NCI-H2196 treated with DMSO at 0.1 percent for 48 hours (cell line): ENCODE measurements at regions not wholly inside any gene's neighbourhood (a gene's known extent, or its start where the extent isn't known, plus 50 kb on each side); places are given as distances from the start of the nearest gene placed in this dataset.

Experiments used
- DNase-seq: peaks from one replicate; lab custom pipeline; 2025; ENCODE audit not compliant: unreplicated experiment; lab: John Stamatoyannopoulos, UW

DNA sequence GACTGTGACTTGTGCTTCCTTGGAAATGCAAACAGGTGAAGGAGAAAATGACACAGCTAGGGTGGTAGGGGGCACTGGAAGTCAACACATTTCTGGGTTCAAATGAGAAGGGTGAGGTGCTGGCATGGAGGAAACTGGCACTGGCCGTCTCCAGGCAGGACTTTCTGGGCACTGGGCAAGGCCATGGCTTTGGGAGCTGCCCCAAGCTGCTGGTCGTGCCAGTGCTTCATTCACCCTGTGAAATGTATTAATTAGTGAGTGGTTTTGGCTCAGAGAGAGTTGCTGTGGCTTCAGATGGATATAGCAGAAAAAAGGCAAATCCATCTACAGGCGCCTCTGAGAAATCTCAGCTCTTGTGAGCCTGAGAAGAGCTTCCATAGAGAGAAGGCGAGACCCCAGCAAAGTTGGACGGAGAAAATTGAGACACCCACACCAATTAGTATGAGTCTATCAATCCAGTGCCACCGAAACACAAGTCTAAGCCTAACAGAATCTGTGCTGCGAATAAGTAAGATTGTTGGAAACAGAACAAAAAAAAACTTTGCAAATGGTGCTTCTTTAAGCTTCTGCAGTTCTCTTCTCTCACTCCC lies 202.1 kb upstream of the TNP1 start:
- DNase-seq = no peak

DNA sequence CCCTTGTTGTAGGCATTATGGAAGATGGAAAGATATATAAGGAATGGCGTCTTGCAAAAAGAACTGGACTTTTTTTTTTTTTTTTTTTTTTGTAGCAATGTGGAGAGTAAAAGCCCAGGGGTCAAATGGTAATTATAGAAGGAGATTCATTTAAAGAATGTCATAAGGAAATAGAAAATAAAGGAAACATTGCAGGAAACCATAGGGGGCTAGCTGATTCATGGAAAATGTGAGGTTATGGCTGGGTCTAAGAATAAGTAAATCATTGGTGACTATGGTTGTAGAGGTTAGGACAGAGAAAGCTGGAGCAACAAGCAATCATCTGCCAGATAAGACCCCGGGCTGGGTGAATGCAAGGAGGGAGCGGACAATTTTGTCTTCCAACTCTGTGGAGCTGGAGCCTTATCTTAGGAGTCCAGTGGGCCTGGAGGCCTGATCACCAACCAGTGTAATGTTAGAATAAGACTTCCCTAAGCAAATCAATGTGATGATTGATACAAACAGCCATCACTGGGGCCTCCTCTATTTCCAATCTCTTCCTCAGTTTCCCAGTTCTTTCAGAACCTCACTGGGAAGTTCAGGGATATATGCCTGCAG lies 201.2 kb upstream of the TNP1 start:
- DNase-seq = no peak

DNA sequence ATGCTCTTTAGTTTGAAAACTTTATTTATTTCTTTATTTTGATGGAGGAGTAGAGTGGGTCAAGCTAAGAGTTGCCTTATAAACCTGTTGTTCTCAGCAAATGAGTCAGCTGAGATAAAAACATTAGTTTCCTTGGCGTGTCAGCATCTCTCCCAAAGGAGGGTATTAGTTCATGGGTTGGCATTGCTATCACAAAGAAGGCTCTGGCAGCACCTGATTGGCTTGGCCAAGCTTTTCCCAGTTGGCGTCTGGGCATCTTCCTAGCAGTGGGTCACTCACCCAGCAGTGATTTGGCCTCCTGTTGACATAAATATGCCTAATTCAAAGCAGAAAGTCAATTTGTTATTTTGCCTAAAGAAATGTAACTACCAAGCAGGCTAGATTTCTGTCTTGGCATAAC lies 200.7 kb upstream of the TNP1 start:
- DNase-seq = no peak

DNA sequence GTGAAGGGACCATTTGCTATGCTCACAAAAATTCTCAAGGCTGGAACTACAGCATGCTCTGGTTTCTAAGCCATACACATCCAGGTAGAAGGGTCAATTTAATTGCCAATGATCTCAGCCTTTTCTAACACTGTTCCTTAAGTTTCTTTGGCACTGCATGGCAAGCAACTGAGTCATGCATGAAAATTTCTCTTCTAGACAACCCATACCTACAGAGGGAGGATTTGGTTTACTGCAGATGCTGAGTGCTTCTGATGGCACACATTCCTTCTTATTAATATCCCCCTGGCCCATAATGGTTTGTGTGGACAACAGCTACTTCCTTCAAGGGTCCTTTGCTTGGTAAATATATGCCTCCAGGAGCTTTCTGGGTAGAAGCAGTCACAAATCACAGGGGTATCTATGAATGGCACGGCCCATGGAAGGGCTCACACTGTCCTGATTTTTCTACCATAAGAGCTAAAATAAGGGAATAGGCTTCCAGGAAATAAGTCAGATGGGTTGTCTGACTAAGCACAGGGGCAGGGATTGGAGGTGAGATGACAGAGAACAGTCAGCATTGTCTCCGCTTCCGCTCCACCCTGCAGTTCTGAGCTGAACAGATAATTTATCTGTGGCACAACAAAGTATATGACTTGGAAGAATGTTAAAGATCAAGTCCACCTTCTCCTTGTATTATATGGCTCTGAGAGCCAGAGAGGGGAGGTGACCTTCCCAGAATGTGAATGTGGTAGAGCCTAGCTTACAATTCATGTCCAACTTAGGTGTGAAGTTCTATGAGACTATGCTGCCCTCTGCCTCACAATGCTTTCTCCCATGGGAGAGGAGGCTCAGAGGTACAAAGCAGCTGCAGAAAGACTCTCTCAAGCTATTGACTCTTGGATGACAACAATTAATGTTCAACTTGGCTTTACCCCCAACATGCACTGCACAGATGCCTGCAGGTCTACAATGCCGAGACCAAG lies 199.2 kb upstream of the TNP1 start:
- DNase-seq = peak; percentile 13

DNA sequence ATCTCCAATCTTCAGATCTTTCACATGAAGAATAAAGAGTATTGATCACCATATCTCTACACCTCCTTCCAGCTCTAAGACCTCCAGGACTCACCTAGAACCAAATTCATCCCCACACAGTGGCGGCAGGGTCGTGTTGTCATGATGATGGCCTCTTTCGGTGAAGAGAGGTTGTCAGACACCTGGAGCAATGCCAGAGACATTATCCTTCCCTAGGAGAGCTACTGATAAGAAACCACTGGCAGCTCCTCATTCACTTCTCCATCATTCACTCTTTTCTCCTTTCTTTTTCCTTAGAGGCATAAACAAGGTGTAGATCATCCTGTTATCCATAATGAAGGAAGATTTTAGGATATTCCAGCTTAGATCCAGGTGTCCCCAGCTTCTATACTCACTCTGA lies 197.9 kb upstream of the TNP1 start:
- DNase-seq = no peak

DNA sequence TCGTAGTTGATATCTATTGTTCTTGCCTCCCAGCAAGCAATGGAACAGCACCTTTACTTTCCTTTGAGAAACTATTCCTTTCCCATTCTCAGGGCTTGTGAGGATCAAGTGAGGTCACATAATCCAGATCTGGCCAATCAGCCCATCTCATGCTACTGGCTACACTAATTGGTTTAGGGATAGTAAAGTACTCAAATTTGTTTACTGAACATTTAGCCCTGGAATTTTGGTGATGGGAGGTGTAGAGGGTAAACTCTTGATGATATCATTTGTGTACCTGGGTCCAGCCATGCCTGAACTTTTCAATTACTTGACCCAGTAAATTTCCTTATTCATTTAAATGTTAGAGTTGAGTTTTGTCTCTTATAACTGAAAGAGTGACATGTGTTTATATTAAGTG lies 195.8 kb upstream of the TNP1 start:
- no peak for DNase-seq

DNA sequence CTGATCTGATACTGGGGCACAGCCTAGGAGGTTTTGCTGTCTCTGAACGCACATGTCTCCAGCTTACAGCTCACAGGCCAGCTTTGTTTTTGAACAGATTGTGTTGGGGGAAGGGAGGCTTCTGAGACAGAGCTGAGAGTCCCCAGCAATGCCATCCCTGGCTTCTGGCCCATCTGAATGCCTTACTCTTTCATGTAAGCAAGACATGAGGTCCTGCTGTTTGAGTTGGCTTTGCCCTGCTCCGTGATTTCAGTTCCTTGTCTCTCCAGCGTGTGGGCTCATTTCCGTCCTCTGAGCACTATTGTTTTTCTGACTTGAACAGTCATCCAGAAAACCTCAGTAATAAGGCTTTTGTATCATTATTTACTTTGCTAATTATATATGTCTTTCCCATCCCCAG lies 194.9 kb upstream of the TNP1 start:
- peak; percentile 57 for DNase-seq

DNA sequence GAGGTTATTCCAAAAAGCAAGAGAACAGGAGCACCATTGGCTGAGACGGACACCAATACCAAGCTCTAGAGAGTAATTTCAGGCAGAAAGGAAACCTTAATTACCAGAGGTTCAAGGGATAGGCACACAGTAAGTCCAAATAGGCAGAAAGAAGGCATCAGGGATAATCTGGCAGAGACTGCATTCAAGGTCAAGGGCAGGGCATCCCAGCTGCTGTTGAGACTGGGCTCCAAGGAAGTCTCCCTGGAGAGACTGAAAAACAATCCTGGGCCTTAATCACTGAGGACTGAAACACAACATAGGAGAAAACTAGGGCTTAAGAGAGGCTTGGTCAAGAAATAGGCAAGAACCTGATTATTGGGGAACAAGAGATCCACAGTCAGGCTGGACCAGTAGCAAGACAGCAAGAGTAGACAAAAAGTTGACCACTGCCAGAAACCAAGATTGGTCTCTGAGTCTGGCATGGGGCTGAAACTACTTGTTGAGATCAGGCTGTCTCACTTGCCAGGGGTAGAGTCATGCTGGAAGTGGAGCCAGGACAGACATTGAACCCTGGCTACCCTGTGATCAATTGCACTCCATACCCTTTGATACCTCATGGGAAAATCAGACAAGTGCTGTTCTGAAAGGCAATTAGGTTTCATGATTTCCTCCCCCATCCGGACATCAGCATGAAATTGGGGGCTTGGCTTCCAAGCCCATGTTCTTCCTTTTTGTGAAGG lies 193.2 kb upstream of the TNP1 start:
- no peak for DNase-seq

DNA sequence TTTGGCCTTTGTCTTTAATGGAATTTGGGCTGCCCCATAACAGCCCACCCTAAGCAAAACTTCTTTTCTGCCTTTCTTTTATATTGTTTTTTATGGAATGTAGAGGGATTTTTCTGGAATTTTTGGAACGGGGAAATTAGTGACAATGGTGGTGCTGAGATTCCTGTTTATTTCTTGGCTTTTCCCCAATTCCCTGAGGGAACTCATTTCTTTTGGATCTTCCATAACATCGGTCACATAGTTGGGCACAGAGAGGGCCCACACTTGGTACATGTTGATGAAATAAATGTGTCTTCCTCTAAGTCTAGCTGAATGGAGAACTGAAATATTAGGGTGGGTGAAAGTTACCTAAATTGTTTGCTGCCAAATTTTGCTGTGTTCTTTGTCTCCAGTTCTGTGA lies 191.6 kb upstream of the TNP1 start:
- DNase-seq = no peak

DNA sequence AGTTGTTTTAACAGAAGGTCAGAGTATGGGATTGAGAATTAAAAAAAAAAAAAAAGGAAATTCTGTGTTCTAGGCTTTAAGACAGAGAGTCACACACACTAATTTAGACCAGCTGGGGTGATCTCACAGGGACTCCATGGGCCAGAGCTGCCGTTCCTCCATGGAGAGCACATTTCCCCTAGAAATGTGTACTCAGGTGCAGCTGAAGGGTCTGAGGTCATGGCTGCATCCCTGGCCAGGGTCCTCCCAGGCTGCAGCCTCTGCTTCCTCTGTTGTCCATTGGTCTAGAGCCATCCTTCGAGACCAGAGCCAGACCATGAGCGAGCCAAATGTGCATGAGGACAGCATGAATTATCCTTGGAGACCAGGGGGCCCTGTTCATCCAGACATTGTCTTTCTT lies 190.1 kb upstream of the TNP1 start:
- DNase-seq = no peak

DNA sequence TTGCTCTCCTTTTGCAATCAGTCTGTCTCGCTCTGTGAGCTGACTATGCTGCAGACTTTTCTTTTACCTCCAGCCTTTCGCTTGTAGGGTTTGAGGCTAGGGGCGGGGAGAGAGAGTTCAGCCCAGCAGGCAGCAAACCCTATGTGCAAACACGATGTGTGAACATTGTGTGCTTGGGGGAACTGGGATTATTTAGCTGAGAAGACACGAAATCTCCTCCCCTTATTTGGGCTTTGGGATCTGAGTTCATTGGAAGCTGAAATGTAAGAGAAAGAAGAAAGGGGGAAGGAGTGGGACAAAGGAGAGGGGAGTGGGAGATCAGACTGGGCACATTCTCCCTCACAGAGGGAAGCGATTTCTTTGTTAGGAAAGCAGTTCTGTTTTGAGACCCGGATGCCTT lies 189.6 kb upstream of the TNP1 start:
- DNase-seq = no peak

DNA sequence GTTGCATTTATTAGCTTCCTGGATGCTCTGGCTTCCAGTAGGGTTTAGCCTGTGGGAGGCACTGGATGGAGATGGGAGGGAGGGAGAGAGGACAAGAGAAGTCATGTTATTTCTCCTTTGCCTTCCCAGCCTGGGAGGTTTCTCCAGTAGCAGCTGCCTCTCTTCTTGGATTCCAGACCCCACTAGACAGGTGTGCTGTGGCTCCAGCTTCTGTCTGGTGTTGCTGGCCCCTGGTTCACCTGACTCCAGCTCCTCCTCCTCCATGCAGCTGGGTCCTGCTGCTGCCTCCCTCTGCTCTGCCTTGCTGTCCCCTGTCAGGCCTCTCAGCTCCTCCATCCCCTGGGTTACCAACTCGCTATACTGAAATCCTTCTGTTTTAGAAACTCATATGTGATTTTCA lies 188.9 kb upstream of the TNP1 start:
- DNase-seq = no peak

DNA sequence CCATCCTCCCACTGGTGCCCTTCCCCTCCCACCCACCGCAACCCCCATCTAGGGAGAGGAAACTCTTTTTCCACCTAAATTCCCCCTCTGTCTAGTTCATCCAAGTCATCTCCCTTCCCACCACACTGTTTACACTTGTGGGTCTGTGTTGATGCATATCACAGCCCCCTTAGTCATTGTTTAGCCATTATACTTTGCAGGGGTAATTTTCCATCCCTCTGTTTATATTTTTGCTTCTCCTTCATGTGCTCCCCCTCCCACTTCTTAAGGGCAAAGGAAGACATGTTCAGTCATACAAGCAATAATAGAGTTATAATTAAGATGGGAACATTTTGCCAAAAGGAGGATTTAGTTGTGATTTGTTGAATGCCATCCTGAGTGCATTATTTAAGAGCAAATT lies 187.8 kb upstream of the TNP1 start:
- DNase-seq = no peak

DNA sequence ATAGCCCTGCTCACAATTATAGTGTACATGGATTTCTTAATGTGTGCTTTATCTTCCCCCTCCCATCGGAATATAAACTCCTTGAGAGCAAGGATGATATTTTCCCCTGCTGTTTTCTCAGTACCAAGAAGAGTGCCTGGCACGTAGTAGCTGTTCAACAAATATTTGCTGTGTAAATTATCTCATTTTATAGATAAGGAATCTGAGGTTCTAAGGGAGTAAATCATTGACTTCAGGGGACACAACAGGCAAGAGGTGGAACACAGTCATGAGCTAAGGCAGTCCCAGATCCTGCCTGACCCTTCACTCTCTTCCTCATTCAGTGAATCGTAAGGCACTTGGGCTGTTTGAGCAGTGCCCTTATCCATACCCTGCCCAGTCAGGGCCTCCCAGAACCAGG lies 187.3 kb upstream of the TNP1 start:
- no peak for DNase-seq

DNA sequence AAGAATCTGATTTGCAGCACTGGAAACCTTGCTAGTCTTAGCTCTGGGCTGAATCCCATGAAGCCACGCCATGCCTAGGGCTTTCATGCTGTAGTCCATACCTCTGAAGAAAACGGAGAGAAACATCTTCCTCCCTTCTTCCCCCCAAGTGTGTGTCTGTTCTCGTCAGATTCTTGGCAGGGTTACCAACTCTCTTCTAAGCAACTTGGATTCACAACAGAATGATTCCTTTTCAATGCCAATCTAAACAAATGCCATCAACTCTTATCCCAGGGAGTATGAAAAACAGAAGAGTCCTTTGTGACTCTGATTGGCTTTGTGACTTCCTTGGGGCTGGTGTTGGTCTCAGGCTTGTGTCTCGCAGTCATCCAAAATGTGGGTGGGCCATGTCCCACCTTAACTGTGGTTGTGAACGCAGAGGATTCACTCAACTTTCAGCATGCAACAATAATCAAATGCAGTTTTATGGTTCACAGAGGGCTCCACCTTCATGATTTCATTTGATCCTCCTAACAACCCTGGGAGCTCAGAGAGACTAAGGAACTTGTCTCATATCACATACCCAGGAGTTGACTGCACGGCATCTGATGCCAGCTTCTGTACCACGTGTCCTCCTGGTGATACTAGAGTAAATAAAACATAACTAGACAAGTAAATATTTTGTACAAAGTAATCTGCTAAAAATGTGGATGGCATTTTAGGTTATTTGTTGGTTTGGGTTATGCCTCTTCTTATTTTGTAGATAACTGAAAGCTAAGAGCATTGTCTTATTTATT lies 186.0 kb upstream of the TNP1 start:
- no peak for DNase-seq

DNA sequence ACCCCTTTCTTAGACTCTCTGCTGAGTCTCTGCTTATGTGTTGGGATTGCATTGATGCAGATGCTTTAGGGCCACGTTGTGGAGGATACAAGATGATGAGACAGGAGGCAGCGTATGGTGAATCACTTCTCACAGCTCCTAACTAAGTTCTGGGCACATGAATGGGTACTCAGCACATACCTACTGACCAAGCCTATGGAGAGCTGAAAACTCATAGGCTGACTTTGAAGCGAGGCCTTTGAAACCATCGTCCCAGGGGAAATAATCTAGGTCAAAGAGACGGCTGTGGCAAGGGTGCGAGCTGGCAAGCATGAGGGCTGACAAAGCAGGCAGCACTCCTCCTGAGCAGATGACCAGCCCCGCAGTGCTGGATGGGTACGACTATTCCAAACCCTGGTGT lies 180.2 kb upstream of the TNP1 start:
- no peak for DNase-seq

DNA sequence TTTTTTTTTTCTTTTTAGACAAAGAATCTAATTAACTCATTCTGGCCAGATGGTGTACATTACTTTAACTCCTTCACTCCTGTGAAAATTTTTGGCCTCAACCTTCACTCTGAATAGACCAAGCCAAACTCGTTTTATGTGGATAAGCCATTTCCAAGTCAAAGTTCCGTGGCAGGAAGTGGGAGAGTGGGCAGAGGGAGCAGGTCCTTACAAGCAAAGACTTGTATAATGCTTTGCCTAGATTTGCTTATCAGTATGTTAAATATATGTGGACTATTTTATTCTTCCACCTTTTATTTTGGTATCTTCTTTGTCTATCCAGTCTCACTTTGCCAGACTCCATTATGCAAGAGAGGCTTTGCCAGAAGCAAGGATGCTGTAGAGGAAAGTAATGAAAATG lies 178.1 kb upstream of the TNP1 start:
- no peak for DNase-seq

DNA sequence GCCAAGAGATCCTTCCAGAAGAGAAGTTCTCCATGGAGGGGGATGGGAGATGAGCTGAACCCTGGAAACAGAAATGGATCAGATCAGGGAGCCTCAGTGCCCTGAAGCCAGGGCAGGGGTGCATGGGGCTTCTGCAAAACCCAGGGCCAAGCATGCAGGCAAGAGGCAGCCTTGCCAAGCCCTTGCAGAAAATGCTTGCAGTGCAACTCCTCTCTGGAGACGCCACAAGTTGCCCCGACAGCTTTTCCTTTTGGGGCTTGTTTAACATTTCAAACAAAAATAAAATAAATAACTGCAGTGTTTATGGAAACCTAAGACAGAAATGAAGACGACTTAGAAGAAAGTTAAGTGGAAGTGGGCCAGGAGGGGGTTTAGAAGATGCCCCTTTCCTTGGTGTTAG lies 177.5 kb upstream of the TNP1 start:
- DNase-seq = no peak

DNA sequence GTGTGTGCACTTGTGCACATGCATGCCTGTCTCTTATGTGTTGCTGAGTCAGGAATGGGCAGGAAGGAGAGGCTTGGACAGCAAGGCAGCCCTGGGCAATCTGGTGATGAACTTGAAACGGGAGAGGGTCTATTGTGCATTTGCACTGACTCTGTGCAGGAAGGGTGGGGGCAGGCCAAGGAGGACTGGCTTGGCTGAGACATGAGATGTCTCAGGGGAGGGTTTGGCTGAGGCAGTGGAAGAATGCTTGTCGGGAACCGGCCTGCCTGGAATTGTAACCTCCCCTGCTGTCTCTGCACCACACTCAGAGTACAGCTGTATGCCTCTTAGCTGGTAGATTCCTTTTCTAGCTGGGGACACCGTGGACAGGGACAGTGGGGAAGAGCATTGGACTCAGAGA lies 176.1 kb upstream of the TNP1 start:
- DNase-seq = no peak

DNA sequence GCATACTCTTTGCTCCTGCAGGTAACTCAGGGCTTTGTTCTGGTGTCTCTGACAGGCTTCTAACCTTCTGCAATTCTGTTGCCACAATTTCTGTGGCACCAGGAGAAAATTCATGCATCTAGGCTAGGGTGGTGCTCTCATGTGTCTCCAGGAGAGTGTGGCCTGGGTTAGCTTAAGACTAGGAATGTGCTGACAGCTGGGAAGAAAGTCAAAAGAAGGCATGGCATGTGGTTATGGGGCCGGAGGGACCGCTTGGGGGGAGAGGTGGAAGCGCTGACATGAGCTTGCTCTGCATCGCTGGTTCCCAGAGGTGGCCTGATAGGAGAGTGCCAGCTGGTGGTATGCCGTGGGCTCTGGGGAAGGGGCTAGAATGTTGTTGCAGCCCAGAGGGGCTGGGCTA lies 173.3 kb upstream of the TNP1 start:
- no peak for DNase-seq

DNA sequence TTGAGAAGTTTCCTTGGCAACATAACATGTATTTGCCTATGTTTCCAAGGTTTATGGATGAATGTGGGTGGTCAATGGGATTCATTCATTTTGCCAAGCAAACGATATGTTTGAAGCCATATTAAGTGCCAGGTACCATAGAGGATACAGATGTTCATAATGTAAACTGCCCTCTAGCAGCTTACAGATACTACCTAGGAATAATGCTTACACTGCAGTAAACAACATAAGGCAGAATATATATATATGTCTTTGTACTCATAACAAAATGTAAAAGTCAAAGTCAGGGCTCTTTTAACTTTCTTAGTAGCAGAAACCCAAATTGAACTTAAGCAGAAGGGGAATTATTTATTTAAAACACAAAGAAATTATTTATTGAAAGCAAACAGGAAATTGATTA lies 171.6 kb upstream of the TNP1 start:
- DNase-seq = no peak
